ENCODE measurements at regions not wholly inside any gene's neighbourhood (a gene's known extent, or its start where the extent isn't known, plus 50 kb on each side); places are given as distances from the start of the nearest gene placed in this dataset.

DNA sequence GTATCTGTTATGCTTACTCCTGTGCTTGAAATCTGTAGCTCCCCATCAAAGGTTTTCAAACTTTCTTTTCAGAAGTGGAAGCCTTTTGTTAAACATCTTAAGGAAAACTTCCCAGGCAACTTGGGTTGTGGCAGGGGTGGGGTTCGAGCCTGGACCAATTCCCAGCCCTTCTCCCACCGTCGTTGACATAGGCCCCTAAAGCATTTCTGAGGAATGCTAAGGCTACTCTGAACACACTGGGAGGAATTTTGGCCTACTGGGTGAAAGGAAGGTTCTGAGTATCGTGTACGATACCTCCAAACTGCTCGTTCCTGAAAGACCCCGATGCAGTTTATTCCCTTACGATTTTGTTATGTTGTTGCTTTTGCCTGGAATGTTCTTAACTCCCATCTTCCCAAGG lies 56.1 kb upstream of the PMFBP1 start:
- Mint-ChIP-seq H3K36me3 (ENCODE audit: insufficient read depth, unreplicated experiment) (no peaks in the 10 kb centered on the region), H3K9me3 (ENCODE audit: unreplicated experiment) (peaks cover 10% of the 10 kb centered on the region), H3K4me3 (ENCODE audit: unreplicated experiment) (no peak overlapping the region), H3K4me1 (ENCODE audit: low read depth, unreplicated experiment) (peaks cover 10% of the 10 kb centered on the region), H3K27me3 (ENCODE audit: insufficient read depth, unreplicated experiment) (peaks cover 5% of the 10 kb centered on the region), H3K27ac (ENCODE audit: unreplicated experiment) (no peak overlapping the region)
- DNase-seq: no peak
- Histone ChIP-seq H3K4me1 (peaks cover 17% of the 10 kb centered on the region), H3K4me3 (ENCODE audit: low read depth, low read length) (no peak overlapping the region), H3K27me3 (replicated peaks; ENCODE audit: control insufficient read depth, insufficient read depth, low read length) (no peaks in the 10 kb centered on the region), H3K9me3 (no peaks in the 10 kb centered on the region), H3K36me3 (ENCODE audit: control insufficient read depth, insufficient read depth, low read length) (no peaks in the 10 kb centered on the region)
- ChIA-PET POLR2A (no interaction called here), CTCF (interaction anchor here (0.6 kb wide), 1 partner anchor 93 kb away, joined by 5 read pairs; no protein-coding TSS in a partner anchor)
- TF ChIP-seq, protein P1, sequence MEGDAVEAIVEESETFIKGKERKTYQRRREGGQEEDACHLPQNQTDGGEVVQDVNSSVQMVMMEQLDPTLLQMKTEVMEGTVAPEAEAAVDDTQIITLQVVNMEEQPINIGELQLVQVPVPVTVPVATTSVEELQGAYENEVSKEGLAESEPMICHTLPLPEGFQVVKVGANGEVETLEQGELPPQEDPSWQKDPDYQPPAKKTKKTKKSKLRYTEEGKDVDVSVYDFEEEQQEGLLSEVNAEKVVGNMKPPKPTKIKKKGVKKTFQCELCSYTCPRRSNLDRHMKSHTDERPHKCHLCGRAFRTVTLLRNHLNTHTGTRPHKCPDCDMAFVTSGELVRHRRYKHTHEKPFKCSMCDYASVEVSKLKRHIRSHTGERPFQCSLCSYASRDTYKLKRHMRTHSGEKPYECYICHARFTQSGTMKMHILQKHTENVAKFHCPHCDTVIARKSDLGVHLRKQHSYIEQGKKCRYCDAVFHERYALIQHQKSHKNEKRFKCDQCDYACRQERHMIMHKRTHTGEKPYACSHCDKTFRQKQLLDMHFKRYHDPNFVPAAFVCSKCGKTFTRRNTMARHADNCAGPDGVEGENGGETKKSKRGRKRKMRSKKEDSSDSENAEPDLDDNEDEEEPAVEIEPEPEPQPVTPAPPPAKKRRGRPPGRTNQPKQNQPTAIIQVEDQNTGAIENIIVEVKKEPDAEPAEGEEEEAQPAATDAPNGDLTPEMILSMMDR (IDR thresholded peaks at IDR 0.05; ENCODE audit: insufficient read depth in 1 of 2, low read depth in 1 of 2, low read length in 1 of 2, severe bottlenecking in 1 of 2, unreplicated experiment in 1 of 2): no peak
- no TSS peak for BruUV-seq (replicated peaks)
- intact Hi-C loops (cut with micrococcal nuclease; ENCODE audit: unreplicated experiment): no loop called here

DNA sequence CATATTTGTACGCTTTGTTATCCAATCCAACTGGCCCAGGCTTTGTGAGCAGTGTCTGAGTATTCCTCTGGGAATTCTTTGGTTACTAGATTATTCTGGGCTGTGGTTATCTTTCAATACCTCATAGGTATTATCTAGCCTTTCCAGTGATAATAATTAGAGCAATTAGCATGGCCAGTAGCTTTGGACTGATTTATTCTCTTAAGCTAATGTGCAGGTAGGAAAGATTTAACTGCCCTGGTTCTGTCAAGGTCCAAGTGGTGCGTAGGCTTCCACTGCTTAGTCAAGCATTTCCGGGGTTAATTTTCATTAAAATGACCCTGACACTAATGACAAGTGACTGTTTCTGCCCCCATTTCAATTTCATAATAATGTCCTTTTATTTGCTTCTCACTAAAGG lies 54.2 kb upstream of the PMFBP1 start:
- Histone ChIP-seq H3K36me3 (ENCODE audit: control insufficient read depth, insufficient read depth, low read length) (no peaks in the 10 kb centered on the region), H3K4me3 (ENCODE audit: low read depth, low read length) (no peak overlapping the region), H3K4me1 (peaks cover 17% of the 10 kb centered on the region), H3K9me3 (no peaks in the 10 kb centered on the region), H3K27me3 (replicated peaks; ENCODE audit: control insufficient read depth, insufficient read depth, low read length) (no peaks in the 10 kb centered on the region)
- intact Hi-C loops (cut with micrococcal nuclease; ENCODE audit: unreplicated experiment): no loop called here
- POLR2A ChIA-PET: no interaction called here
- DNase-seq: no peak
- H3K36me3 Mint-ChIP-seq (ENCODE audit: insufficient read depth, unreplicated experiment): no peaks in the 10 kb centered on the region
- H3K27me3 Mint-ChIP-seq (ENCODE audit: insufficient read depth, unreplicated experiment): peaks cover 5% of the 10 kb centered on the region
- no TSS peak for BruUV-seq (replicated peaks)
- H3K27ac Mint-ChIP-seq (ENCODE audit: unreplicated experiment): no peak overlapping the region
- CTCF ChIA-PET: interaction anchor here (0.7 kb wide), 1 partner anchor 1730 kb away, joined by 3 read pairs; no protein-coding TSS in a partner anchor
- TF ChIP-seq, protein P1 (IDR thresholded peaks at IDR 0.05; ENCODE audit: insufficient read depth in 1 of 2, low read depth in 1 of 2, low read length in 1 of 2, severe bottlenecking in 1 of 2, unreplicated experiment in 1 of 2): no peak
- no peak overlapping the region for H3K4me3 Mint-ChIP-seq (ENCODE audit: unreplicated experiment)
- H3K4me1 Mint-ChIP-seq (ENCODE audit: low read depth, unreplicated experiment): peaks cover 10% of the 10 kb centered on the region
- peaks cover 10% of the 10 kb centered on the region for H3K9me3 Mint-ChIP-seq (ENCODE audit: unreplicated experiment)

DNA sequence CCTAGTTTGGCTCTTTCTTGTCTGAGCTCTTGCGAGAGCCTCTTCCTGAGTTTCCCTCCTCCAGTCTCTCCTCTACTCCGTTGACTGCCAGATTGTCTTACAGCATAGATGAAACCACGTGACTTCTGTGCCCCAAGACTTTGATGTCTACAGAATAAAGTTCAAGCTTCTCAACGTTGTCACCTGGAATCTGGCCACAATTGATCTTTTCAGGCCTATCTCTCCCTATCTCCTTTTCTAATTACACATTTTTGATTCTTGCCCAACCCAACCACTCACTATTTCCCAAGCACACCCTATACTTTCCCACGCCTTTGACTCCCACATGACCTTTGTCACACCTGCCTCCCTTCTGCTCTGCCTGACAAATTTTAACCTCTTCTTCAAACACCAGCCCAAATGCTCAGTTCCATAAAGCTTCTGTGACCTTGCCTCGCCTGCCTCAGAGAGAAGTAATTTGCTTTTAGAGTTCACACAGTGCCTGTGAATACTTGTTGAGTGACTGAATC lies 52.4 kb upstream of the PMFBP1 start:
- peak overlapping the region; percentile 46 for H3K27ac Mint-ChIP-seq (ENCODE audit: unreplicated experiment)
- peaks cover 17% of the 10 kb centered on the region for H3K4me1 ChIP-seq
- peaks cover 10% of the 10 kb centered on the region for H3K4me1 Mint-ChIP-seq (ENCODE audit: low read depth, unreplicated experiment)
- TF ChIP-seq, protein P1 (IDR thresholded peaks at IDR 0.05; ENCODE audit: insufficient read depth in 1 of 2, low read depth in 1 of 2, low read length in 1 of 2, severe bottlenecking in 1 of 2, unreplicated experiment in 1 of 2): no peak
- ChIA-PET POLR2A (no interaction called here), CTCF (interaction anchor here (0.7 kb wide), 1 partner anchor 176 kb away, joined by 4 read pairs; no protein-coding TSS in a partner anchor)
- BruUV-seq (replicated peaks): no TSS peak
- H3K4me3 ChIP-seq (ENCODE audit: low read depth, low read length): no peak overlapping the region
- H3K4me3 Mint-ChIP-seq (ENCODE audit: unreplicated experiment): peak overlapping the region; percentile 56
- no peaks in the 10 kb centered on the region for H3K27me3 ChIP-seq (replicated peaks; ENCODE audit: control insufficient read depth, insufficient read depth, low read length)
- DNase-seq: peak; percentile 67 to 70
- H3K9me3 ChIP-seq: no peaks in the 10 kb centered on the region
- no peaks in the 10 kb centered on the region for H3K27me3 Mint-ChIP-seq (ENCODE audit: insufficient read depth, unreplicated experiment)
- H3K36me3 ChIP-seq (ENCODE audit: control insufficient read depth, insufficient read depth, low read length): no peaks in the 10 kb centered on the region
- H3K9me3 Mint-ChIP-seq (ENCODE audit: unreplicated experiment): no peaks in the 10 kb centered on the region
- no peaks in the 10 kb centered on the region for H3K36me3 Mint-ChIP-seq (ENCODE audit: insufficient read depth, unreplicated experiment)
- intact Hi-C loops (cut with micrococcal nuclease; ENCODE audit: unreplicated experiment): loop anchor here (1.0 kb wide), 1 partner anchor 22 kb away; no protein-coding TSS in a partner anchor
